NCI-H460 (cell line): ENCODE measurements at regions not wholly inside any gene's neighbourhood (a gene's known extent, or its start where the extent isn't known, plus 50 kb on each side); places are given as distances from the start of the nearest gene placed in this dataset.

Experiments
- DNase-seq: peaks from one replicate; pipeline ENCODE4 v3.0.0-alpha.2; 2016; ENCODE audit warnings: low read depth; ENCODE audit errors: extremely low read depth

GRCh38 chr5:54746777-54747398, 229.3 kb downstream of the SNX18 start:
- DNase-seq = no peak

DNA sequence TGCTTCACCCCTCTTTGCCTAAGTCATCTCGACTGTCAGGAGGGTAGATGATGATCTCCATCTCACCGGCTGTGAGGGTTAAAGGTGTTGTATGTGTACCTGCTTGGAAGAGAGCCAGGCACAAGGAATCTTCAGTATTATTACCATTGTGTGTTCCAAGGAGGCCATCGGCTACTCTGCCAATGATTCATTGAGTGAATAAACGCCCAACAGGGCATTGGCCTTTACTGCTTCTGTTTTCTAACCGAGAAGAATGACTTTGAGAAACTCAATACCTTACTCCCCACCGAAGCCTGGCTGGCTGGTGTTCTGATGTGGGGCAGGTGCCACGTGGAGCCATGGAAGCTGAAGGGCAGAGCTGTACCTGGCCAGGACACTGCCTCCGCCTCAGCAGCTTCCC, 228.8 kb downstream of the SNX18 start:
- no peak for DNase-seq

- no peak for DNase-seq
Measured at GRCh38 chr5:54745599-54745998, 228.0 kb downstream of the SNX18 start.

GRCh38 chr5:54743997-54744788, 226.6 kb downstream of the SNX18 start:
- DNase-seq = peak; percentile 11

GRCh38 chr5:54743581-54743980, 226.0 kb downstream of the SNX18 start:
- DNase-seq = no peak

GRCh38 chr5:54742417-54742891, 224.9 kb downstream of the SNX18 start:
- DNase-seq = no peak

DNA sequence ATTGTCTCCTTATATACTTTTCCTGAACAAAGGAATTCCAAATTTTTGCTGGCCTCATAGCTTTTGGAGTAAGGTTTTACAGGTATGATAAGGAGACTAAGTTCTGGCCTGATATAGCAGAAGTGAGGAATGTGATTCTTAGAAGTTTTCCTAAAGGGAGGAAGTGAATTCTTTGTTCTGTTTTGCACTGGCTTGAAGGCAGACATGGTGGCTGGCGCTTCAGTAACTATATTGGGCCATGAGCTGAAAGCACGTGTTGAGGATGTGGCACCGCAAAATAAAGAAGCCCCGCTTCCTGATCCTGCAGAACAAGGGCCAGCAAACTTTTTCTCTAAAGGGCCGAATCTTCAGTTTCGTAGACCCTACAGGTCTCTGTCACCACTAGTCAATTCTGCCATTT, 224.2 kb downstream of the SNX18 start:
- no peak for DNase-seq

- DNase-seq = no peak
Measured at GRCh38 chr5:54740141-54740540, 222.6 kb downstream of the SNX18 start.

DNA sequence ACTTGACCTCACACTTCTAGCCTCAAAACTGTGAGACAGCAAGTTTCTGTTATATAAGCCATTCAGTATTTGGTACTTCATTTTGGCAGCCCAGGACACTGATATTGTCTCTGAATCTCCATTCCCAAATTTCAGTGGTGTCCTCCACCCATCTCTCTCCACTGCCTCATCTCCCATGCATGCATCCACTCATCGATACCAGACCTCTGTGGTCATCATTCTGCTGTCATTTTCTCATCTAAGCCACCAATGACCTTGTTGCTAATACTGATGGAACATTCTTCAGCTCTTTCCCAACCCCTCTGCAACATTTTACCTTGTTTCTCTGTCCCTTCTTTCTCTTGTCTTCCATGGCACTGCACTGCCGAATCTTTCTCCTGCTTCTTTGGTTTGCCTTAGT, 221.8 kb downstream of the SNX18 start:
- DNase-seq = no peak

DNA sequence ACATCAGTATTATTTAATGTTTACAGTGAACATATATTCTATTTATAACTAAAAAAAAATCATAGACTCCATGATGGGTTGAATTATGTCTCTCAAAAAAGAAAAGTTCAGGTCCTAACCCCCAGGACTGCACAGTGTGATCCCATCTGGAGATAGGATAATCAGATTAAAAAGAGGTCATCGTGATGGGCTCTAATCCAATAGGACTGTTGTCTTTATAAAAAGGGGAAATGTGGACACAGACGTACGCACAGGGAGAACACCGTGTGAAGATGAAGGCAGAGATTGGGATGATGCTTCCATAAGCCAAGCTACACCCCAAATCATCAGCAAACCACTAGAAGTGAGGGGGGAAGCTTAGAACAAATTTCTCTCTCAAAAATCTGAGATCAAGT, 221.4 kb downstream of the SNX18 start:
- no peak for DNase-seq

DNA sequence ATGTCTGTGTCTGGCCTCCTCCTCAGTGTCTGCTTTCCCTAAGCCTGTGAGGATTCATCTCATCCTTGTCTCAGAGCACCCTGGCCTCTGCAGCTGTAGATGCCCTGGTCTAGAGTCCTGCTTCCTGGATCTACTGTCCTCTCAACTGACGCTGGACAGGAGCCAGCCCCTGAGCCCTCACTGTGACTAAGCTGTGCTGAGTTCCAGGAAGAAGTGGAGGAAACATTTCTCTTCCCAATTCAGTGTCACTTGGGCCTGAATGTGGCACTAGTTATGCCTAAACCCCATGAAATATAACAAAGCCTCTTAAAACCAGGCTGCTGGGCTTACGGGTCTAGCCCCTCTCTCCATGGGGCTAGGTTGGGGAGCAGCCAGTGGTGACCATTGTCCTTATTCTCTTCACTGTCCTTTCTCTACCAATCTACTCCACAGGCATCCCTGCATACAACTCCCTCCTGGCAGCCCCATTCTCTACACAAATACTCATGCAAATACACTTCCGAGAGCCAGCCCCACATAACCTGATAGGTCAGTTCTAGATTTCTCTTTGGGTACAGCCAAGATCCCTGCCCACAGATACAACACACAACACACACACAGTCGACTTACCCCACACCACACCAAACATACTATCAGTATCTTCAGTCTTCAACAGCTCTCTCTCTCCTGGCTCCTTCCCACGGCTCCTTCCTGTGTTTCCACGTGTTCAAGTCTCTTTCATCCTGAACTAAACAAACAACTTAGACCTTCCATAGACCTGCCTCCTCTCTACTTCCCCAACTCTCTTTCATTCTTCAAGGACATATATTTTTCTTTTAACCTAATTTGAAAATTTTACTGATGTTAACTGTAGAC, 220.8 kb downstream of the SNX18 start:
- no peak for DNase-seq

DNA sequence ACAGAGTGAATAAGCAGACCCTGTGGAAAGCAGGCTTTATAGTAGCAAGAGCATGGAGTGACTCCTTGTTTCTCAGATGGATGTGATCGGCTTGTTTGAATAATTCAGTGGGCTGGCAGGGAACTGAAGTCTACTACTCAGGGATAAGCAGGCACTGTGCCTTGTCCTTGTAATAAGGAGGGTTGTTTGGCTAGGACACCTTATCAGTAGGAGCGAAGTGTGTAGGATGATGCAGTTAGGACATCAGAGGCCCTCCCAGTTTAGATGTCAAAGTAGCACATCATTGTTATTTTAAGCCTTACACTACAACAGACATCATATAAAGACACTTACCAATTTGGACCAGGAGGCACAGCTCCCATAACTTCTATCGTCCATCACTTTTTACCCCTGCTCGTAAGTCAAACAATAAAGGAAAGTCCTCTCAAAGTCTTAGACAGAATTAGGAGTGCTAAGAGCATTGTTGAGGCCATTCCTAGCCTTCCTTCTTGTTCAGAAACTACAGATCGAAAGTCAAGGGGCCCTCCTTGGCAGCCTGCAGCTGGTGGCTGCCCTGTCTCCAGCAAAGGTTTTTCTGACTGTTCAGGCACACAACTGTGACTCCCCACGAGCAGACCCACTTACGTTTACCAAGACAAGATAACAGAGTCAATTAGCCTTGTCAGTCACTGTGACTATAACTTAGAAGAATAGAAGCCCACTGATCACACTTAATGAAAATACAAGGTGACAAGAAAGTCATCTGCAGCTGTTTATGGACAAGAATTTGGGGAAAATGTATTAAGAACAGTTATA, 218.6 kb downstream of the SNX18 start:
- DNase-seq = no peak

GRCh38 chr5:54733101-54733500, 215.5 kb downstream of the SNX18 start:
- no peak for DNase-seq

GRCh38 chr5:54732108-54732507, 214.5 kb downstream of the SNX18 start:
- DNase-seq = no peak

GRCh38 chr5:54728588-54728915, 211.0 kb downstream of the SNX18 start:
- DNase-seq = no peak

DNA sequence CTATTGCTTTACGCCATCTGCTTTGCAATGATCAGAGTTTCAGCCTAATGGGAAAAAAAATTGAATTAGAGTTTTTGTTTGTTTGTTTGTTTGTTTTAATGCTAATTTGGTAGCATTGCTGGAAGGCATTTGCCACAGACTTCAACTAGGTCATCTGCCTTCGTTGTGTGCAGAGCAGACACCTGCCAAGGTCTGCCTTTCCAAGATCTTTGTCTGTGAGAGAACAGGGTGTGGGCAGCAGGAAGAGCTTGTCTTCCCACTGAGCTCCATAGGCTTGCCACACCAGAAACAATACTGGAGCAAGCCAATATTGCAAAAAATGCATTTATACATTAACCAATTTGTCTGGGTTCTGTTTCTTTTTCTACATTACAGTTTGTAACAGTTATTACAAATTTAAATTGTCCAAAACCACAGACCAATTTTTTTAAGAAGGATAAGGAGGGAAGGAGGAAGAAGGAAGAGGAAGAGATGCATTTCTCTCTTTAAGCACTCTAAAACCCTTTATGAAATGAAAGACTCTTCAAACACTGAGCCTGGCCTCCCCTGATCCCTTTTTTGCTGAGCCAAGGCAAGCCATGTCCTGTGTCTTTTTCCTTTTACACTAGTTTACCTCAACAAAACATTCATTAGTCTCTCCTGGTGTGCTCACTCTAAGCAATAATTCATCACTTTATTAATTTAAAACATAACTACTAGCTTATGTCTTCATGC, 210.5 kb downstream of the SNX18 start:
- DNase-seq = no peak

DNA sequence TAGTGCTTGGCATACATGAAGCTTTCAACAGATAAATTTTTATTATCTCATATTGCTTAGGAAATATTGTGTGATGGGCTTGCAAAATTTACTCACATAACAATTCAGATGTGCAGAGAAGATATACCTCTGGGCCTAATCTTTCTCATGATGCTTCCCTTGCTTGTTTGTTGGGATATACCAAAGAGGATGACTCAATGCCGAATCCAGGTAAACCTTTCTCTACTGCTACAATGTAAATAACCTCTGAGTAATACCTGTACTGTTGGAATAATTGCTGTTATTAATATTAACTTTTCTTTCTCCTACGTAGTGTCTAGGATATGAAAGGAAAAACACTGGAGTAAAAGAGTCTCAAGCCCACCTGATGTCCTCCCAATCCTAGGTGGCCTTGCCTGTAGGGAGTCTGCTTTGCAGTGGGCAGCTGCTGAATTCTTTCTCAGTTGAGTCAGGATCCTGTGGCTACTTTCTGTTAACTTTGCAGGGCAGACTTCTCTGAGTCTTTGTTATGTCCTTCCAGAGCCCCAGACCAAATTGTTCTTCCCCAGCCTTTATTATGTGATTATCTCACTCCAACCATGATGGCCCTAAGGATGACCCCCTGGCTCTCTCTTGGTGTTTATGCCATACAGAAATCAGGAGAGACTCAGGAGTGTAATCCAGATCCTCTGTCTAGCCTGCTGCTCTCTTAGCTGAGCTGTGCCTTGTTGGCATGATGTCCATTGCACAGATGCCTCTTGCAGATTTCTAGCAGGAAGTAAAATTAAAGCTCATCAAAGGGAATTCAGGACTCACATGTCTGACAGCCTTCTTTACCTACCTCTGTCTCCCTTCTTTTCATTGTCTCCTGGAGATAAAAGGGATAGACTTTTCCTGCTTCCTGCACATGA, 208.1 kb downstream of the SNX18 start:
- no peak for DNase-seq

DNA sequence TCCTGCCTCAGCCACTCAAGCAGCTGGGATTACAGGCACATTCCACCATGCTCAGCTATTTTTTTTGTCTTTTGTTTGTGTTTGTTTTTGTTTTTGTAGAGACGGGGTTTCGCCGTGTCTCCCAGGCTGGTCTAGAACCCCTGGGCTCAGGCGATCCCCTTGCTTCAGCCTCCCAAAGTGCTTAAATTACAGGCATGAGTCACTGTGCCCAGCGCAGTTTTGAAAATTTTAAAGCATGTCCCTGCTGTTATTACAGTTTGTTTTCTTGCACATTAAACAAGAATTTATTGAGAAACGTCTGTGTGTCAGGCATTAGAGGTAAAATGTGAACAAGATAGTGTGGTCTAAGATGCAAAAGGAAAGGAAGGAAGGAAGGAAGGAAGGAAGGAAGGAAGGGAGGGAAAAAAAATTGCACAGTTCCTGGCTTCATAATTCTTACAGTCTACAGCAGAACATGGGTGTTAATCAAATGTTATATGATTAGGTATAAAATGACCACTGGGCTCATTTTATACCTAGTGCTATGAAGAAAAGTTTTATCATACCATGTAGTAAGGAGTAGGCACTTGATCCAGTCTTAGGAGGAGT, 205.4 kb downstream of the SNX18 start:
- DNase-seq = no peak
